ENCODE measurements at regions not wholly inside any gene's neighbourhood (a gene's known extent, or its start where the extent isn't known, plus 50 kb on each side); places are given as distances from the start of the nearest gene placed in this dataset.

DNA sequence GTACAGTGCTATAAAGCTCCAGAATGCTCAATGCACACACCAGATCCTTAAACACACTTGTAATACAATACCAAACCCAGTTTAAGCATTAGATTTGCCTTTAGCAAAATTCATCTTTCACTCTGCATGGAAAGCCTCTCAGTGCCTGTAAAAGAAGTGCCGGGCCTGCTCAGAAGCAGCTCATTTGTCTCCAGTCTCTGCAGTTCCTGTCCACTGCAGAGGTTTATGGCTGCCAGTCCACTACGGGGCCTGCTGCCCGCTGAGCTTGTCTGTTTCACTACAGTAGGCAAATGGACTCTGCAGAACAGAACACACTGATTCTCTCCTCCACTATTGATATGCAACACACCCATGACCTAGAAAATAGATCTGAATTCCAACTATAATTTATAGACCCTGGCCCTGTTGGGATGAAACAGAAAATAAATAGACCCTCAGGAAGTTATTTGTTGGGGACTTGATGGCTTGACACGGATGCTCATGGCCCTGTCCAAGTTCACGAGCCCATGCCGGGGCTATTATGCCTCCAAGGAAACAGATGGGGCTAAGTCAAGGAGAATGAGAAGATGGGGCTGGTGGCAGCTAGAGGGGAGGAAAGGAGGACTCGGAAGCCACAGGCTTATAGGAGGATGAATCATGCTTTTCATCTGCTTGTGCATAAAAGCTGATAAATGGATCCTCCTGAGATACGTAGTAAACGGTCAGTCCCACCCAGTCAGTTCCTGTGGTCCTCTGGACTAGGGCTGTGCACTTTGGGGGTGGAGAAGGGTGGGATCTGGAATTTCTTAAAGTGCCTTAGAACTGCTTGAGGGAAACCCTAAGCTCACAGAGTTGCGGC lies 416.8 kb upstream of the TENM4 start:
- Histone ChIP-seq H4K20me1 (ENCODE audit: control insufficient read depth, insufficient read depth, insufficient read length) (no peaks in the 10 kb centered on the region), H3K9me3 (ENCODE audit: control insufficient read depth, low read depth, low read length) (no peaks in the 10 kb centered on the region), H3K4me1 (ENCODE audit: insufficient read depth, low read length) (no peaks in the 10 kb centered on the region), H3K4ac (ENCODE audit: low read depth, low read length) (no peak overlapping the region), H3K18ac (ENCODE audit: insufficient read length, low read depth, low read length) (no peak overlapping the region), H3K56ac (ENCODE audit: insufficient read length, low read depth, low read length) (no peak overlapping the region), H3K14ac (ENCODE audit: insufficient read depth, low read length) (no peak overlapping the region), H2AK5ac (ENCODE audit: insufficient read length, low read length) (no peak overlapping the region), H4K91ac (ENCODE audit: insufficient read length, low read depth, low read length) (no peak overlapping the region), H3K79me1 (ENCODE audit: insufficient read depth, low read depth, low read length, poor library complexity, severe bottlenecking) (no peaks in the 10 kb centered on the region), H2BK120ac (ENCODE audit: low read depth, low read length, poor library complexity, severe bottlenecking) (no peak overlapping the region), H3K9ac (ENCODE audit: extremely low read depth, insufficient read length, low read length) (no peak overlapping the region), H2AFZ (ENCODE audit: low read length) (no peak overlapping the region), H3K4me2 (ENCODE audit: insufficient read depth, insufficient read length, low read length) (no peak overlapping the region), H2BK20ac (ENCODE audit: low read depth, low read length, poor library complexity, severe bottlenecking) (no peak overlapping the region), H3K79me2 (ENCODE audit: insufficient read depth, low read length) (no peaks in the 10 kb centered on the region), H4K5ac (ENCODE audit: insufficient read length, low read depth, low read length) (no peak overlapping the region), H3K23ac (ENCODE audit: insufficient read length, low read depth, low read length) (no peak overlapping the region), H4K8ac (replicated peaks; ENCODE audit: insufficient read length, low read depth, low read length) (no peak overlapping the region), H2BK12ac (ENCODE audit: insufficient read length, low read depth, low read length) (no peak overlapping the region), H3T11ph (ENCODE audit: low read length) (no peak overlapping the region), H3K27ac (ENCODE audit: insufficient read length, low read depth, low read length) (no peak overlapping the region), H3K23me2 (ENCODE audit: insufficient read length, low read depth, low read length, poor library complexity, severe bottlenecking) (no peaks in the 10 kb centered on the region), H2BK5ac (ENCODE audit: insufficient read length, low read length) (no peak overlapping the region), H2BK15ac (ENCODE audit: low read depth, low read length) (no peak overlapping the region), H3K27me3 (ENCODE audit: insufficient read depth, low read length) (no peaks in the 10 kb centered on the region)
- Mint-ChIP-seq H3K36me3 (ENCODE audit: insufficient read depth in 1 of 3, low read depth in 3 of 3) (no peaks in the 10 kb centered on the region), H3K27ac (no peak overlapping the region), H3K4me1 (peaks cover 11 to 13% of the 10 kb centered on the region in 2 experiments), H3K9me3 (no peaks in the 10 kb centered on the region), H3K27me3 (ENCODE audit: low read depth) (no peaks in the 10 kb centered on the region), H3K4me3 (no peak overlapping the region)
- TF ChIP-seq, protein P1, sequence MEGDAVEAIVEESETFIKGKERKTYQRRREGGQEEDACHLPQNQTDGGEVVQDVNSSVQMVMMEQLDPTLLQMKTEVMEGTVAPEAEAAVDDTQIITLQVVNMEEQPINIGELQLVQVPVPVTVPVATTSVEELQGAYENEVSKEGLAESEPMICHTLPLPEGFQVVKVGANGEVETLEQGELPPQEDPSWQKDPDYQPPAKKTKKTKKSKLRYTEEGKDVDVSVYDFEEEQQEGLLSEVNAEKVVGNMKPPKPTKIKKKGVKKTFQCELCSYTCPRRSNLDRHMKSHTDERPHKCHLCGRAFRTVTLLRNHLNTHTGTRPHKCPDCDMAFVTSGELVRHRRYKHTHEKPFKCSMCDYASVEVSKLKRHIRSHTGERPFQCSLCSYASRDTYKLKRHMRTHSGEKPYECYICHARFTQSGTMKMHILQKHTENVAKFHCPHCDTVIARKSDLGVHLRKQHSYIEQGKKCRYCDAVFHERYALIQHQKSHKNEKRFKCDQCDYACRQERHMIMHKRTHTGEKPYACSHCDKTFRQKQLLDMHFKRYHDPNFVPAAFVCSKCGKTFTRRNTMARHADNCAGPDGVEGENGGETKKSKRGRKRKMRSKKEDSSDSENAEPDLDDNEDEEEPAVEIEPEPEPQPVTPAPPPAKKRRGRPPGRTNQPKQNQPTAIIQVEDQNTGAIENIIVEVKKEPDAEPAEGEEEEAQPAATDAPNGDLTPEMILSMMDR (conservative IDR thresholded peaks at IDR 0.05) = no peak
- no peak for DNase-seq
- no CpG with 5 or more reads among the region's 10 CpGs for WGBS (ENCODE audit: extremely low coverage, insufficient read length, low lambda C conversion rate)

Data from H9 (cell line).